ENCODE measurements at regions not wholly inside any gene's neighbourhood (a gene's known extent, or its start where the extent isn't known, plus 50 kb on each side); places are given as distances from the start of the nearest gene placed in this dataset.
"Not testable (repeated sequence)": the region's sequence is repeated elsewhere in the genome, so short reads cannot be mapped to it uniquely, and the experiment has no call there.

- peaks cover 5% of the 10 kb centered on the region for H3K27me3 Mint-ChIP-seq
- H3K27ac Mint-ChIP-seq: peak overlapping the region; percentile 9
- no peaks in the 10 kb centered on the region for H3K9me3 Mint-ChIP-seq
- peaks cover 6% of the 10 kb centered on the region for H3K36me3 Mint-ChIP-seq (ENCODE audit: low read depth)
- H3K4me1 Mint-ChIP-seq (ENCODE audit: low read depth): peaks cover 27% of the 10 kb centered on the region
- no peak overlapping the region for H3K4me3 Mint-ChIP-seq
These were observed 54.7 kb upstream of the LANCL2 start for GRCh38 chr7:55310287-55311025.

- H3K4me1 Mint-ChIP-seq (ENCODE audit: low read depth): peaks cover 26% of the 10 kb centered on the region
- H3K9me3 Mint-ChIP-seq; H3K4me3 Mint-ChIP-seq; H3K27me3 Mint-ChIP-seq; H3K27ac Mint-ChIP-seq; H3K36me3 Mint-ChIP-seq (ENCODE audit: low read depth): not testable (repeated sequence)
These were observed 53.2 kb upstream of the LANCL2 start for GRCh38 chr7:55311892-55312291.

- not testable (repeated sequence) for H3K27me3 Mint-ChIP-seq, H3K9me3 Mint-ChIP-seq, H3K27ac Mint-ChIP-seq
These were observed 51.5 kb upstream of the LANCL2 start for GRCh38 chr7:55313671-55314070.

GRCh38 chr7:55314967-55315366 is 50.2 kb upstream of the LANCL2 start:
- no peak overlapping the region for H3K27ac Mint-ChIP-seq
- peaks cover 6% of the 10 kb centered on the region for H3K27me3 Mint-ChIP-seq
- H3K36me3 Mint-ChIP-seq (ENCODE audit: low read depth): no peaks in the 10 kb centered on the region
- H3K4me1 Mint-ChIP-seq (ENCODE audit: low read depth): peaks cover 7% of the 10 kb centered on the region
- no peak overlapping the region for H3K4me3 Mint-ChIP-seq
- H3K9me3 Mint-ChIP-seq: no peaks in the 10 kb centered on the region

More at GRCh38 chr7:55313671-55314070, 51.5 kb upstream of the LANCL2 start:
- H3K4me1 Mint-ChIP-seq (ENCODE audit: low read depth): peaks cover 20% of the 10 kb centered on the region
- H3K36me3 Mint-ChIP-seq (ENCODE audit: low read depth); H3K4me3 Mint-ChIP-seq: not testable (repeated sequence)
